D341Med (cell line): ENCODE measurements at regions not wholly inside any gene's neighbourhood (a gene's known extent, or its start where the extent isn't known, plus 50 kb on each side); places are given as distances from the start of the nearest gene placed in this dataset.
"Not testable (repeated sequence)": the region's sequence is repeated elsewhere in the genome, so short reads cannot be mapped to it uniquely, and the experiment has no call there.

Source experiments
- DNase-seq: peaks from one replicate; pipeline ENCODE4 v3.0.0; 2012; ENCODE audit warnings: low spot score

DNA sequence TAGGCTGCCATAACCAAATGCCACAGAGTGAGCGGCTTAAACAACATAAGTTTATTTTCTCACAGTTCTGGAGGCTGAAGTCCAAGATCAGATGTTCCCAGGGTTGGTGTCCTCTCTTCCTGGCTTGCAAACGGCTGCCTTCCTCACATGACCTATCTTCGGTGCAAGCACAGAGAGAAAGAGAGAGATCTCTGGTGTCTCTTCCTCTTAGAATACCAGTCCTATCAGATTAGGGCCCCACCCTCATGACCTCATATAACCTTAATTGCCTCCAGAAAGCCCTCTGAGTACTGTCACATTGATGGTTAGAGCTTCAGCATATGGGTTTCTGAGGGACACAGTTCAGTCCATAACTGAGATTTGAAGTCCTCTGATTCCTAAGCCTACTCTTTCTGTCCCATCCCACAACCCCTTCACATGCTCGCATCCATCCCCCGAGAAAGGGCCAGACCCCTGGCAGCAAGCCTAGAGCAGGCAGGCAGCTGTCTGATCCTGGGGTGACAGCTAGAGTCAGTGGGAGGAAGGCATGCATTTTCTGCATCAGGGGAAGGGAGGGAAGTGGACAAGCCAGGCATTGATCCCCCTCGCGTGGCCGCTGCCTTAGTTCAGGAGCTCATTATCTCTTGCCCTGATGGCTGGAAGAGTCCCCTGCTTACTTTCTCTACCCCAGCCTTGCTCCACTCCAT, 114.1 kb downstream of the FAR1 start:
- DNase-seq, result no peak

GRCh38 chr11:13784441-13784840, 116.0 kb downstream of the FAR1 start:
- DNase-seq, result no peak

GRCh38 chr11:13784855-13785254, 116.4 kb downstream of the FAR1 start:
- no peak for DNase-seq

GRCh38 chr11:13786688-13787087, 118.2 kb downstream of the FAR1 start:
- no peak for DNase-seq

DNA sequence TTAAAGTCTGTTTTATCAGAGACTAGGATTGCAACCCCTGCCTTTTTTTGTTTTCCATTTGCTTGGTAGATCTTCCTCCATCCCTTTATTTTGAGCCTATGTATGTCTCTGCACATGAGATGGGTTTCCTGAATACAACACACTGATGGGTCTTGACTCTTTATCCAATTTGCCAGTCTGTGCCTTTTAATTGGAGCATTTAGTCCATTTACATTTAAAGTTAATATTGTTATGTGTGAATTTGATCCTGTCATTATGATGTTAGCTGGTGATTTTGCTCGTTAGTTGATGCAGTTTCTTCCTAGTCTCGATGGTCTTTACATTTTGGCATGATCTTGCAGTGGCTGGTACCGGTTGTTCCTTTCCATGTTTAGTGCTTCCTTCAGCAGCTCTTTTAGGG, 129.1 kb downstream of the FAR1 start:
- not testable (repeated sequence) for DNase-seq

GRCh38 chr11:13800901-13801300, 132.4 kb downstream of the FAR1 start:
- no peak for DNase-seq

DNA sequence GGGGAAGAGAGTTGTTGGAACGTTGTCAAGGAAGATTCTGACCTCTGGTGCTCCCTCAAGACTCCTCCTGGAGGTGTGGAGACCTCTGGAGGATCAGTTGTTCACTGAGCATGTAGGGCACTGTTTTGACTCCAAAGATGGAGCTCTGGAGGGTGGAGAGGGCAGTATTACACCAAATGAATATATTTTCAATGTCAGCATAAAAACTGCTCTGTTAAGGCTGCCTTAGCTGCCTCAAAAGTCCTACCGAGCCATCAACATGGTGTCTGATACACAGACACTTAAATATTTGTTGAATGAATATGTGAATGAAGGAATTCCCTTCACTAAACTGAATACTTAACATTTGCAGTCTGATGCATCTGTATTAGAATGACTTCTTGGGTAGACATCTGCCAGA, 144.2 kb upstream of the SPON1 start:
- DNase-seq, result no peak

GRCh38 chr11:13826505-13827278, 135.8 kb upstream of the SPON1 start:
- no peak for DNase-seq

DNA sequence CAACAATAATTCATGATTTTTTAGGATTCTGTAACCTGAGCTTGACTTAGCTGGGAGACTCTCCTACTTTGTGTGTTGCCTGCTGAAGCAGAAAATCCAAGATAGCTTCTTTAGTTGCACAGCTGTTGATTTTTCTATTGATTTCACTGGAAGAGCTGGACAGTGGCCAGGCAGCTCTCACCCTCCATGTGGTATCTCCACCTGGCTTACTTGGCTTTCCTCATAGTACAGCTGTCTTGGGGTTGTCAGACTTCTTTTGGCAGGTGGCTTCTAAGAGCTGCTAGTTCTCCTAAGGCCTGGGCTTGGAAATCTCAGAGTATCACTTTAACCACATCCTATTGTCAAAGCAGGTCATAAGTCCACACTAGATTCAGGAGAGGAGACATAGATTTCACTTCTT, 130.8 kb upstream of the SPON1 start:
- DNase-seq, result peak; percentile 31

- peak; percentile 30 for DNase-seq
Measured at GRCh38 chr11:13834463-13834862, 128.1 kb upstream of the SPON1 start.

GRCh38 chr11:13836666-13837065, 125.9 kb upstream of the SPON1 start:
- DNase-seq, result no peak

DNA sequence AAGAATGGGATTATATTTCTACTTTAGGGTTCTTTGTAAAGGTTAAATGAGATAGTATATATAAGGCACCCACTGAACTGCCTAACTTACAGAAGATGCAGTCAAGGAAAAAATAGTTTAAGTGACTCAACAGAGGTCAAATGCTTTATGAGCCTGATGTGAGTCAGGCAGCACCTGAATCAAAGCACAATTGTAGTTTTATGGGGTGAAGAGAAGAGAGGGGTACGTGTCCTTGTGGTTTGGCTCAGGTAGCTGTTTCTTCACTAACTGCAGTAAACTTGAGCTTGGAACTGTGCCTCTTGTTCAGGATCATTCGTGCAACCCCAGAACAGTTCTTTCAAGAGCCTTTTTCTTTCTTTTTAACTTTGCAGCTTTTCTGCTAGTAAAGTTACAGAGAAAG, 125.2 kb upstream of the SPON1 start:
- DNase-seq, result no peak

GRCh38 chr11:13841393-13841792, 121.1 kb upstream of the SPON1 start:
- no peak for DNase-seq

DNA sequence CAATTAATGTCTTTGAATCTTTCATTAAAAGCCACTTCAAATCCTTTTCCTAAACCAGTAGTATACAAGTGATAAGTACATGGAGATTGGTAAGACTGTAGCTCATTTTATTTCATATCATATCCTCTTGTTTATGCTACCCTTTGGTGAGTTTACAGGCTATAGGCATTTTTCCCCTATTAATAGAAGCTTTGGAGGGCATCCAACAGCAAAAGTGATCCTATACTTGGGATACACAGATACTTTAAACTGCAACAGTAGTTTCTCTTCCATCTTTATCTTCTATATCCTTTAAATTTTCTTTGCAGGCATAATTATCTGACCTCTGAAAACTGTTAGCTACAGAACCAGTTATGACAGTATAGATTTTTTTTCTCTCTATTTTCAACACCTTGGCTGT, 114.5 kb upstream of the SPON1 start:
- DNase-seq, result no peak

GRCh38 chr11:13850231-13851005, 112.1 kb upstream of the SPON1 start:
- no peak for DNase-seq

DNA sequence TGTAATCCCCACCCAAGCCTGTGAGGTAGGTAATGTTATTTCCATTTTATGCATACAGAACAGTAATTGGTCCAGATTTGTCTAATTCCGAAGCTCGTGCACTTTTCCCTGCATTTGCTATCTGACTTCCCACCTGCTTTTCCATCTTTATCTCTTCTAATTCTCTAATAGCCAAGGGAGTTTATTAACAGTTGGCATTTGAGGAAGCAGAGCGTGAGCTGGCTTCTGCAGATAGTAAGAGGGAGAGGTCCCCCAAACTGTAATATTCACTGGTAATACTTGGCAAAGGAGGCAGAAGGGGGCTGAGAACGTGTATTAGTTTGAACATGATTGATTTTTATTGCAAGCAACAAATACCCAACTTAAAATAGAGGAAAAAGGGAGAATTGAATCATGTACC, 110.8 kb upstream of the SPON1 start:
- DNase-seq, result no peak

DNA sequence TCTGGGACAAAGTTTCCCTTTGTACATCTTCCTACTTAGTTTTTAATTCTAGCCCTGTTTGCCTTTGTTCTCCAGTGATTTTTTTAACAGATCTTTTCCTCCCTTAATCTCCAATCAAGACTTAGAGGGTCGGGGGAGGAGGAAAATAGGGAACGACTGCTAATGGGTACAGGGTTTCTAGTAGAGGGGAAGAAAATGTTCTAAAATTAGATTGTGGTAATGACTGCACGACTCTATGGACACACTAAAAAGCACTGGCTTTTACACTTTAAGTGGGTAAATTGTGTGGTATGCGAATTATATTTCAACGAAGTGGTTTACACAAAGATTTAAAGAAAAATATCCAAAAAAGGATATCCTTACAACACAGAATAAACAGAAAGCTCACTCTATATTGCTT, 110.0 kb upstream of the SPON1 start:
- no peak for DNase-seq

GRCh38 chr11:13857828-13858227, 104.7 kb upstream of the SPON1 start:
- no peak for DNase-seq

DNA sequence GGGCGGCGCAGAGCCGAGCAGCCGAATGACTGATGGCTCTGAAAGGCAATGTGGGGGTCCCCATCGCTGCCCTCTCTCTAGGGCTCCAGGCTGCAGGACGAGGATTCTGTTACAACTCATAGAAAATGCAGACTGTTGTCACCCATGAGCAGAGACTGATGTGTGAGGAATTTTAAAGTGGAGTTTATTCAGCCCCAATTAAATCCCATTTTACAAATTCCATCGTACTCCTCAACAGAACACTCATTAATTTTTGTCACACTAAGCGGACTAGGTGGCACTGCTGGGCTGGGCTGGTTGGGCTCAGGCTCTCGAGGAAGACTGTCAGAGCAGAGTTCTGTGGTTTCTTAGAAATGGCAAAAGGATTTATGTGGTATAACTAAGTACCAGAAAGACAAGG, 102.6 kb upstream of the SPON1 start:
- DNase-seq, result no peak

DNA sequence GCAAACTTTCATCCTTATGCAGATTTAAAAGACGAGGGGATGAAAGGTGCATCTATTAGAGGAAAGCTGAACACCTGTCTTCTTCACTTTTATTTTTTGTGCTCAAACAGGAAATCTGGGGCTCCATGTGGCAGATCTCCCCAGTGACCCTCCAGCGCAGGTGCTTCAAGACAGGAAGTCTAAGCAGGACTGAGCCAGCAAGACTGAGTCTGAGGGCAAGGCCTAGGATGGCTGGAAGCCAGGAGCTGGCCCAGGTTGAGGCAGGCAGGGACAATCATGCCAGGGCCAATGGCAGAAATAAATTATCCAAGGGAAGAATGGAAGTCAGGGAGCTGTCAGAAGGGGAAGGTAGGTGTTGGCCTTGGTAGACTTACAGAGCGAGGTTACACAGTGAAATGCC, 101.1 kb upstream of the SPON1 start:
- no peak for DNase-seq

GRCh38 chr11:13862845-13863392, 99.6 kb upstream of the SPON1 start:
- DNase-seq, result no peak

DNA sequence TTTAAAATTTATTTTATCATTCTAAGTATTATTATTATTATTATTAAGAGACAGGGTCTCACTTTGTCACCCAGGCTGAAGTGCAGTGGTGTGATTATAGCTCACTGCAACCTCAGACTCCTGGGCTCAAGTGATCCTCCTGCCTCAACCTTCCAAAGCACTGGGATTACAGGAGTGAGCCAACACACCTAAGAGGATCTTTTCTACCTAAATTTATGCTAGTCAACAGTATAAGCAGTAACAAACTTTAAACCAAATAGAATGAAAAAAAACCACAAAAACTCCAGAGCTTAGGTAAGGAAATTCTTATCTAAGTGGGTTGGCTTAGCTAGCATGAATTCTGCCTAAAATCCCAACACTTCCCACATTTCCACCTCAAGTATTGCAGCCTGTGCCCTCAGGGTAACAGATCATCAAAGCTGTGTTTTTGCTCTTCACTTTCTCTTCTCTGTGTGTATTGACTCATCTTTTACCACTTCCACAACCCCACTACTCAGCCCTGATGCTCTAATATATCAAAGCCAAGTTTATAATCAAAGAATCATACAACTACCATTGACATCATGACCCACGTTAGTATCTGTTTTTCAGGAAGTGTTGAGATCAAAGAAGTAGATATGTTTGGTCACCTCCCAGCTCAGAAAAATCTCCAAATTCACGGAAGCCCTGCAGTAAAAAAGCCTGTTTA, 93.7 kb upstream of the SPON1 start:
- no peak for DNase-seq
